HG02970 (cell line): ENCODE measurements at regions not wholly inside any gene's neighbourhood (a gene's known extent, or its start where the extent isn't known, plus 50 kb on each side); places are given as distances from the start of the nearest gene placed in this dataset.

ENCODE experiments used
- ATAC-seq: cut with Tn5 transposase; IDR thresholded peaks from one replicate; pipeline ENCODE4 v1.9.1; 2021; ENCODE audit warnings: mild to moderate bottlenecking, moderate library complexity, moderate number of reproducible peaks; ENCODE audit not compliant: unreplicated experiment, low FRiP score

DNA sequence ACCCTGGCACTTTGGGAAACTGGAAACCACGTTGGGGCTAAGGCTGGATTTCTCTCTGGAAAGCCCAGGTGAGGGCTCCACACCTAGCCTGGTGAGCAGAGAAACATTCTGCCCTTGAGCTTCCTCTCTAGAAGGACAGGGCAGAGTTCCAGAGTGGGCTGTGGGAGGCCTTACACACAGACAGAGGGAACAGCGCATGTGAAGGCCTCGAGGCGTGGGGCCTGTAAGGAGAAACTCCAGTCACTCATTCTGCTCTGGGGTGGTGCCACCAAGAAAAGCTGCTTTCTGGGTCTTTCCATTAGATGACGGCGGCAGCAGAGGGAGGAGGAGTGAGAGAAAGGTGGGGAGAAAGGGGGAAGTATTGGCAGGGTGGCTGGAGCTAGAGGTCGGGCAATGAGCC lies 183.1 kb downstream of the CHST1 start:
- ATAC-seq: no peak

DNA sequence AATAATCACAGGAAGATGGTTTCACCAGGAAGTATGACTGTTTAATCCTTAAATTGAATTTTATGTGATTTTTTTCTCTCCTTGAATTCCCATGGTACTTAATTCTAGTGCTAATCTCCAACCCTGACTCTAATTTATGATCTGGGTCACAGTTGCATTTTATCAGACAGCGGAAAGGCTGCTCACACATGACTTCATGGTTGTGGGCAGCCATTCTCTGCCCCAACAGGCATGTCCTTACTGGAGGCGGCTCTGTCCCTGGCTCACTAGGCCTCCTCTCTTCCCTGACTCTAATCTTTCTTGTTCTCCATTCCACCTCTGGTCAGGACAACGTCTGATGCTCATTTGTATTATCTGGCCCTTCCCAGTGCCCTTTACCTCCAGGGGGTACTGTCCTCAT lies 184.4 kb downstream of the CHST1 start:
- ATAC-seq: no peak

DNA sequence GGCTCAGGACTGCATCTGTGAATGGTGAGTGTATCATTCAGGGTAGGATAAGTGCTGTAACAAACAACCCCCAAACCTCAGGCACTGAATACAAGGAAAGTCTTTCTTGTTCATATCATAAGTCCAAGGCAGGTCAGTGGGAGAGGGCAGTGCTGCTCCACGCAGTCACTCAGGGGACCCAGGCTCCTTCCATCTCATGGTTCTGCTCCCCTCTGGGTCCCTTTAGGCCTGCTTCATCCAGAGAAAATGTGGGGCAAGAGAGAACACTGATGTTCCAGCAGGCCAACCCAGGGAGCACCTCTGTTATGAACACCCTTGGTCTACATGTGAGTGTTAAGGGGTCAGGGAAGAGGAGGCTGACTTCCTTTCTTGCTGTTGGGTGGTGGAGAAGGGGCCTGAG lies 187.8 kb downstream of the CHST1 start:
- no peak for ATAC-seq

DNA sequence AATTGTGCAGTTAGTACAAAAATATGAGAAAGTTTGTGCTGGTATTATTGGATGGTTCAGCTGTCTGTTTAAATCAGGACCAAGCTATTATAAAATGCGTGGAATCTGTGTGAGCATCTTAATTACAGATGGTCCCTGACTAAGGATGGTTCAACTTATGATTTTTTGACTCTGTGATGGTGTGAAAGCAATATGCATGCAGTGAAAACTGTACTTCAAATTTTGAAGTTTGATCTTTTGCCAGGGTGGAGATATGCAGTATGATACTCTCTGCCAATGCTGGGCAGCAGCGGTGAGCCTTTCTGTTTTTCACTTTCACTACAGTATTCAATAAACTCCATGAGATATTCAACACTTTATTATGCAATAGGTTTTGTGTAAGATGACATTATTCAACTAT lies 189.3 kb downstream of the CHST1 start:
- no peak for ATAC-seq

DNA sequence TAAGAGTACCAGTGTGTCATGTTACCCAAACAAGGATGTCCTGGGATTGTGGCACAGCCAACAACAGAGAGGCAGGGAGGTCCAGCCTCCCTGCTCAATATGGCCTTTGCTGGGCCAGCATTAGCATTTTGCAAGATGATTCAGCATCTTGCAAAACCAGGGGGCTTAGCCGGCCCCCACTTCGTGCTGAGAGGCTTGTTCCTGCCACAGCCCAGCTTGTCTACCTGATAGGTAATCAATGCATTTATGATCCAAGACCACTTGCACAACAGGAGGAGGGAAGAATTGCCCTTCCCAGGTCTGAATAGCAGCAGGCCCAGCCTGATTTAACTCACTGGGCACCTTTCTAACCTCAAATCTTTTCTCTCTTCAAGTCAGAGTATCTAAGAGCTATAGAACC lies 189.0 kb upstream of the SYT13 start:
- ATAC-seq: no peak

DNA sequence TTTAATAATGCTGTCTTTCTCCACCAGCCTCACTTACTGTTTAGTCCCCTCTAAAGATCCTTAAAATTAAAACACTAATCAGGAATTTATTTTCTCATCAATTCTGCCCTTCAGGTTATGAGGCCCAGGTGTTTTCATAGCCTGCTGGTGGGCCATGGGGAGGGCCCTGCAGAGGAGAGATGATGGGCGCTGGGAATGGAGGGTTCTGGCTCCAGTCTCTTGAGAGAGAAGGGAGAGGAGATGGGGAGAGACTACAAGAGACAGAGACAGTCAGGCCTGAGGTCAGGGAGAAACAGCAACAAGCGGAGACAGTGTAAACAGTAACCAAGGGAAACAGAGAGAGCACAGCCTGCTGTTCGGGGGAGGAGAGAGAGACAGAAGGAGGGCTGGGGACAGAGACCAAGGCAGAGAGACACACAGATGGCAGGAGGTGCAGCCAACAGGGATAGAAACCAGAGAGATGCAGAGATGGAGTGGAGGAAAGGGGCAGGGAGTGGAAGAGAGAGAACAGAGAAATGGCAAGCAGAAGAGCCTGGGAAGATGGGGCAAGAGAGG lies 187.3 kb upstream of the SYT13 start:
- ATAC-seq: no peak

DNA sequence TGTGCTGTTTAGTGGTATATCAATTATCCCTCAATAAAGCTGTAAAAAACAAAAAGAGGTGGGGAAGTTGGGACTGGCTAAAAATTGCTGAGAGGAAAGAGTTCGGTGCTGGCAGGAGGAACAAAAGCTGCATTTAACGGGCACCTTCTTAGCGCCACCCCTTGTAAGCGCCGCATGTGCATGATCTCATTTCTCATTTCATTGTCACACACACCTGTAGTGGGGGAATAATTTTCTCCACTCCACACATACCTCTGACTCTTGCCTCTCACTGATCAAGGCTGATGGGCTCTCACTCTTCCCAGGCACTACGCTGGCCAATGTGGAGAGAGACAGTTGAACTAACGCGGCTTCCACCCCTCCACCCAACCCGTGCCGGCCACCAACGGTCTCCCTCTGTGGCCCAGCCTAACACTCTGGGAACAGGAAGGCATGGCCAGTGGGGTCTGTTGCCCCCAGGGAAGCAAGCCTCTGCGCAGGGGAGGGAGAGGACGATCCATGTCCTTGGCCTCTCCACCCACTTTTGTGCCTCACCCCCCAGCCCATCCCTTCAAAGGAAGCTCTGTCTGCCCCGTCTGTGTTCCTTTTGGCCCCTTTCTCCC lies 186.7 kb upstream of the SYT13 start:
- ATAC-seq: no peak

DNA sequence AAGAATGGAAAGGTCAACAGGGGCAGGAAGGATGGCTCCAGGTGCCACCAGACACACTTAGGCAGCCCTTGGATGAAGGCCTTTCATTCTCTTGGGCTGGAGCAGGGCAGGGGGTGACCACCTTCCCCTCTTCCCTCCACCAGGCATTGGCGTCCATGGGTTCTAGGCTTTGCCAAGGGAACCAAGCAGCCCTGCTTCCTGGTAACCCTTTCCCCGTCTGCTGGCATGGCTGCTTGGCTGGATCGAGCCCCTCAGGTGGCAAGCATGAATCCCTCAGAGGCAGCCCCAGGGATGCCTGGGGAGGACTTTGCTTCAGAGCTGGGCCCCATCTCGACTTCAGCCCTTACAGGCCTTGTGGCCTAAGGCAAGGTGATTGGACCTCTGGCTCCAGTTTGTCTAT lies 185.1 kb upstream of the SYT13 start:
- no peak for ATAC-seq

DNA sequence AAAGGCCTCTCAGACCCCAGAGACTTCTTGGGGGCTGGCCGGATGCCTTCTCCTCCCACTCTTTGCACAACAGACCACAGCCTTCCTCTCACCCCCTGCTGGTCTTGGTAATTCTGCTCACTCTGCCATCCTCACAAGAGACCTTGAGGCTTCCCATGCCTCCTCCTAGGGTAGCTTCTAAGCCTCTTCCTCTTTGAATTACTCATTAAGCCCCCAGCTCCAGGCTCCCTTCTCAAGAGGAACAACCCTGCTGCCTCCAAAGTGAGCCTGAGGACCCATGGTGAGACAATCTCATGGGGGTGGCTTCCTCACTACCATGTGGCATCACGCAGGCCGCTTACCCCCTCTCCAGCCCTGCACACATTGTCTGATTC lies 184.6 kb upstream of the SYT13 start:
- ATAC-seq: no peak

DNA sequence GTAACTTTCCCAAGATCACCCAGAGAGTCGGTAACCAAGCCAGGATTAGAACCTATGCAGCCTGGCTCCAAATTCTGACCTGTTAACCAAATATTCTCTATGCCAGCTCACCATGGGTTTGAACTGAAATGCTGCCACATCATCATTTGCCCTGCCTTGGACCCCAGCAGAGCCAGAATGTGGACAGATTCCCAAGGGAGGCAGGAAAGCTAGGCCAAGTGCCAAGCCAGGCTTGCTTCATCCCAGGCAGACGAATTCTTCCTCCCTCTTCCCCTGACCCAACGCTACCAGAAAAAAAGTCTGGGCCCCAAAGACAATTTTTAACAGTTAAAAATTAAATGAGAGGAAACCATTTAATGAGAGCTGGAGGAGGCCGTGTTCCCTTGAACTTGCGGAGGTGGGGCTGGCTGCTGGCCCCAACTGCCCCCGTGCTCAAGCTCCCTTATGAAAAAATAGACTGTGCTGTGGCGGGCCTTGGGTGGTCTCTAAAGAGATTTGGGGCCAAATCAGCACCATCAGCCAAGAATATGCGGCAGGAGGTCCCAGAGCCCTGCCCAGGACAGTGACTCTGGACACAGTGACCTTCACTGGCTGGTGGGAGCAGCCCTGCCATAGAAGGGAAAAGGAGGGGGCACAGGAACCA lies 184.1 kb upstream of the SYT13 start:
- ATAC-seq: no peak

DNA sequence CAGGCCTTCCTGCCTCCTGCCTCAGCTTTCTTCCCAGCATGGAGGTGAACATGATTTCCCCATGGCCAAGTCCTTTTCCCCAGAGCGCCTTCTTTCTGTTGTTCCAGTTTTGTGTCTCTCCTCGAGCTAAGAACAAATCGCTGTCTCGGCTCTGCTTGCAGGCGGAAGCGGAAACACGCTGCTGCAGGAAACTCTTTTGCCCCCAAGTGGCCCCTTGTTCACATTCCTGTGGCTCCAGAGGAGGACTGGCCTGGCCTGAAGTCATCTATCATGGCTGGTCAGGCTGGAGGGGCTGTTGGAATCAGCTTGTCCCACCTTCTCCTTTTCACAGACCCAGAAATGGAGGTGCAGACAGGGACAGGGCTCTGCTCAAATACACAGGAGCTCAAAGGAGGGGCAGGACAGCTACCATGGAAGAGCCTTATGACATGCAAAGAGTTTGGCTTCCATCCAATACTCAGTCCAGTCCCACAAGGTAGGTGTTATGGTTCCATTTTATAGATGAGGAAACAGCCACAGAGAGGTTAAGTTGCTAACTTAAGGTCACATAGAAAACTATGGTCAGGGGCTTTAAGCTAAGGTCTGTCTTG lies 182.2 kb upstream of the SYT13 start:
- ATAC-seq: no peak

DNA sequence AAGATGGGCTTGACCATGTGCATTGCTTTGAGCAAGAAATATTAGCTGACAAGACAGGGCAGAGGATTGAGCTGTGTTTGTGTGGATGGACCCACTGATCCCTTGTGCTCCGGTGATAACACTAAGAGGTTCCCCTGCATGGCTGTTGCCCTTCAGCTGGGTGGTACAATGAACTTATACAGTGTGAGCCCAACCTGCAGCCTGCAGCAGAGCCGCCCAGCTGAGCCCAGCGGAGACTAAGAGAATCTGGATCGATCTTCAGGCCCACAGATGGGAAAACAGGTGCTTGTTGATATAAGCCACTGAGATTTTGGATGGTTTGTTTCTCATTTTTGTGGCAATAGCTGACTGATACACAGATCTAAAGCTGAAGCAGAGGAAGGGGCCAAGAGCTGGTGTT lies 177.4 kb upstream of the SYT13 start:
- ATAC-seq: no peak

DNA sequence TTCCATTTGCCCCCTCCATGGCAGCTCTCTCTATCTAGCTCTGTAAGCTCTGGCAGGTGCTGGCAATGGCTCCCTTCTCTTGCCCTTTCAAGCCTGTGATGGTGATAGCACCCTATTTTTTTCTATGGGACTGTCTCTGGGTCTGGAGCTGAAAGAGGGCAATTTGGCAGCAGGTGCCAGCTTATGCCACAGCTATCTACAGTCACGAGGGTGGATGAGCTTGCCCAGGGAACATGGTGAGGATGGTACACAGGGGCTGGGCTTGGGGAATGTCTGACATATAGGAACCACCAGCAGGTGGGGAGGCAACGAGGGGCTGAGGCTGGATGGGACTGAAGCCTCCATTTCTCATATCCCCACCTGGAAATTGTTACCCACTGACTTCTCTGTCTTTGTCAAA lies 175.4 kb upstream of the SYT13 start:
- no peak for ATAC-seq

DNA sequence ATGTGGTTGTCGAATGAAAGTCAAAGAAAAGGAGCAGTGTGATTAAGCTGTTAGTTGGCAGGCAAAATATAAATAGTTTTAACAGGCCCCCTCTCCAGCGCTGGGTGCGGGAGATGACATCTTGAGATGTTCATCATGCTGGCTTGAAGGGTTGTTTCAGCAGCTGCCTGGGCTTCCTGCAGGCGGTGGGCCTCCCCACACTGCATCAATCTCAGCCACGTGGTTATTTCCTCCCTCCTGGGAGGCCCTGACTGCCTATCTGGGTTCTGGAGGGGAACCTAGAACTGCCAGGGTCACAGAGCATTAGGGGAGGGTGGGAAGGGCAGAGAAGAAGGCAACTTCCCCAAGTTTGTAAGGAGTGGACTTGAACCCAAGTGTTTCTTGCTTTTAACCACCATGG lies 173.3 kb upstream of the SYT13 start:
- ATAC-seq: no peak

DNA sequence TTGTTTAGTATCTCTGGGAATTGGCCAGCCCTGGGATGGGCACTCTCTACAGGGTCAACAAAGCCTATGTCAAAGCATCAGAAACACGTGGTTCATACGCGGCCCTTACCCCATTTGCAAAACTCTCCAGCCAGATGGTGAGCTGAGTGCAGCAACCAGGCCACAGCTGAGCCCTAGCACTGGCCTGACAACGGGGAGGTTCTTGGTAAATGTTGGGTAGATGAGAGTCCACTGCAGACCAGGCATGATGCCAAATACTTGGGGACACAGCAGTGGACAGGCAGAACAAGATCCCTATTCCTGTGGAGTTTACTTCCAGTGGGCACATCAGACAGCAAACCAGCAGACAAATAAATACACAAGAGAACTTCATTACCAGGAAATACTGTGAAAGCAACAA lies 172.1 kb upstream of the SYT13 start:
- no peak for ATAC-seq

DNA sequence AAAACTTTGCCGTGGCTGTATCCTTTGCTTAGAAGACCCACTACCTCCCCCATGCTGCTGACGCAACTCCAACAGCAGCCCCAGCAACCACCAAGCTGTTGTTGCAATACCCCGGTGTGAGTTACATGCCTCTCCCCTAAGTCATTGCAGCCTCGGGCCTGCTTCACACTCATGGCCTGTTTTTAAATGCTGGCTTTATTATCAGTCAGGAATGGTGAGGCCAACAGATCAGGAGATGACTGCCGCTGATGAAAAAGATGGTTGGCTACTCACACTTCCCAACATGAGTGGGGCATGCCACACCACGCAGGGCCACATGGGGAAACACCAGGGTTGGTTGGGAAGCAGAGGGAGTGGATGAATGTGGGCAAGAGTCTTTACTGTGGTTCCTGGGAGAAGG lies 171.5 kb upstream of the SYT13 start:
- ATAC-seq: no peak

DNA sequence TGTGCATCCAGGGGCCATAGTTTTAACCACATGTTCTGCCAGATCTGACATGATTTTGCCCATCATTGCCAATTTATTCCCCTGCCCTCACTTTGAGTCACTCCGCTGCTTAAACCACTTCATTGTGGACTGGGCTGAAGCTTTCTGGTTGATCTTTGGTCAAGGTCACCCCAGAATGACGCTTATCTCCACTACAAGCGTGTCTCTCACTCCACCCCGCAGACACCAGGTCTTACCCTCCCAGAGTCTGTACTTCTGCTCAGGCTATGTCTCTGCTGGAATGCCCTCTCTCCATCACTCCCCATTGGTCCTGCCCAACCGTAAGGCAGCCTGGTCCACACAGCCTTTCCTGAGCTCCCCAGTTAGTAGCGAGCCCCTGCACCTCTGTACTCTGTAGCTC lies 170.5 kb upstream of the SYT13 start:
- ATAC-seq: no peak

DNA sequence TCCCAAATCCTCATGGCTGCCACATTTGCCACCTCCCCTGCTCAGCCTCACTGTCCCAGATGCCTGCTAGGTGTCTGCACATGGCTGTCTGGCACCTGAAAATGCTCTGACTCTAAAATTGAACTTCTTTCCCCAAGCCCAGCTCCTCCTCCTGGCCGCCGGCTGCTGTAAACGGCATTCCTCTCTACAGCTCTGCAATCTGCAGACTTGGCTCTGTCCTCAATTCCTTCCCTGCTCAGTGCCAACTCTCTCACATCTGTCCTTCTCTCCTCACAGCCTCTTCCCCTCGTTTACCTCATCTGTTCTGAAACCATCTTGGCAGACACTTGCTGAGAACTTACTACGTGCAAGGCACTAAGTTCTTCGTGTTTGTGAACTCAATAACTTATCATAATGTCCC lies 169.4 kb upstream of the SYT13 start:
- ATAC-seq: no peak

DNA sequence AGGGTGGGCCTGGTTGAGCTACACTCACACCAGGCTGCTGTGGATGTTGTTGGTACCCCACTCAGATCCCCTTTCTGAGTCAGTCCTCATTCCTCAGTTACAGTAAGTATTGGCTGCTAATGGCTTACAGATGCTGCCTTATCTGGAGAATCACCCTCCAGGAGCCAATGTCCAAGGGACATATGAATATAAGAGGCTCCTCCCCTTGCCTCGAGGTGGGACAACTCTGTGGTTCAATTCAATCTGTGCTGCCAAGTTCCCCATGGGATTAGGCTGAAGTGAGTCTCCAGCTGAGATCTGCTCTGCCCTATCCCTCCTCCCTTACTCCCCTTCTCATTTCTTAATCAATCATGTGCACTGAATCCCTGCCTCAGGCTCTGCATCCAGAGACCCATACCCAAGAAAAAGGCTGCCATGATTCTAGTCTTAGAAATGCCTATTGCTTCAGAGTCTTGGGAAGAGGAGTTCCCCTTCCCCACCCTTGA lies 168.8 kb upstream of the SYT13 start:
- ATAC-seq: no peak

DNA sequence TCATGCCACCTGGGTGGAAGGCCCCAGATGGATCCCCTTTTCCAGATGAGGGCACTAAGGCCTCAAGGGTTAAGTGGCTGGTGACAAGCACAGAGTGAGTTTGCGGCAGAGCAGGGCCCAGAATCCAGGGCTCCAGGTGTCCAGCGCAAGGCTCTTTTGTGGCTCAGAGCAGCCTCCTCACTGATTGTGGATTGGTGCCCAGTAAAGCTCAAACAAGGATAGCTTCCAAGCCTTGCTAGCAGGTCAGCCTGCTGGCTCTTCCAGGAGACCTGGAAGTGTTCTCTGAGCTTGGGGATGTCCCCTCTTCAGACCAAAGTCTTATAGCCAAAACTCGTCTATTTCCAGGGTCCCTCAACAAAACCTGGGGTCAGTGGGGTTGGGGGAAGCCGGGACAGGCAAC lies 167.6 kb upstream of the SYT13 start:
- ATAC-seq: no peak

DNA sequence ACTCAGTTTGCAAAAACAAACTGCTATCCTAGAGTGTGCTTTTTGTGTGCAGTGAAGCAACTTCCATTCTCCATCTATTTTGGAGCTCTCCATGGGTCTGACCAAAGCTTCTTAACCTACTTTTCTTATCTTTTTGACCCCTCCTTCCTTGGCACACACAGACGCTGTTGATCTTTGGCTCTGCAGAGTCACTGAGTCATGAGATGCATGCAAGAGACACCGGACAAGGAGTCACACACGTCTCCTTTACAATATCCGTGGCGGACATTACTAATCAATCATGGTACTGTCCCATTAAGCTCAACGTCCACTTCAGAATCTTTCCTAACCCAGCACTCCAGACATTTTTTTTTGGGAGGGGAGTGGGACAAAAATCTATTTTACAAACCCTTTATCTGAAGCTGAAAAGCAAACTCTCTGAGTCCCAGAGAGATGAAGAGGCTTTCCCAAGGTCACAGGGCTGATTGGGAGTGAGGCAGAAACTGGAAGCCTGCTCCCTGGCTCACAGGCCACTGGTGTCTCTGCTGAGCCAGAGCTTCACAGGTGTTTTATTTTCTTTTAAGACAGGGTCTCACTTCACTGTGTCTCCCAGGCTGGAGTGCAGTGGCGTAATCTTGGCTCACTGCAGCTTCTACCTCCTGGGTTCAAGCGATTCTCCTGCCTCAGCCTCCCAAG lies 165.8 kb upstream of the SYT13 start:
- no peak for ATAC-seq
